ENCODE measurements at regions not wholly inside any gene's neighbourhood (a gene's known extent, or its start where the extent isn't known, plus 50 kb on each side); places are given as distances from the start of the nearest gene placed in this dataset.
A peak's percentile ranks its signal among the peaks of the same experiment; 100 is the strongest.

DNA sequence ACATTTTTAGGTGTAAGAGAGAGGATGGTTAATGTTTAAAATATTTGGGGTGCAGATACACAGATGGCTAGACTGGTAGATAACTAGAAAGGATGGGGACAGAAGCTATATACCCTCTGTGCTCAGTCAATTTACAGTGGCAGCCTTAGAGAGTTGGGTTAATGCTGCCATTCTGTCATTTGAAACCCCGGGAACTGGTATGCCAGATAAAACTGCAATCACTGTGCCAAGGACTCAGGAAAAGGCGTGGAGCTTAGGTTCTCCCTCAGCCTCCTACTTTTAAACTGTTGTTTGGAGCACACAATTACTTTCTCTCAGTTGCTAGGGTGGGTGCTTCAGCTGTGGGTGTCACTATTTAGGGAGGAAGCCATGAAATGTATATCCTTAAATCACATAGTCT lies 90.0 kb upstream of the HNRNPU start:
- no peak for ATAC-seq
- Histone ChIP-seq H3K4me1 (ENCODE audit: control insufficient read depth in 2 of 2, insufficient read depth in 2 of 2, low read length in 2 of 2) (no peaks in the 10 kb centered on the region), H3K27me3 (ENCODE audit: control insufficient read depth in 2 of 2, insufficient read depth in 2 of 2, low read length in 2 of 2) (no peaks in the 10 kb centered on the region), H3K9me3 (ENCODE audit: control insufficient read depth in 2 of 3, low read length in 3 of 3) (no peaks in the 10 kb centered on the region), H3K4me3 (ENCODE audit: low read length) (no peak overlapping the region), H3K27ac (ENCODE audit: low read depth, low read length) (no peak overlapping the region), H3K36me3 (ENCODE audit: control insufficient read depth in 2 of 3, insufficient read depth in 3 of 3, low read length in 3 of 3) (no peaks in the 10 kb centered on the region)
- ChIA-PET CTCF (no interaction called here), POLR2A (no interaction called here)
- H3K4me3 Mint-ChIP-seq: no peak overlapping the region
- peaks cover 0 to 11% (median 0%) of the 10 kb centered on the region in 5 donors for H3K27me3 Mint-ChIP-seq
- intact Hi-C loops (cut with micrococcal nuclease): no loop called here
- H3K27ac Mint-ChIP-seq: no peak overlapping the region
- H3K36me3 Mint-ChIP-seq: no peaks in the 10 kb centered on the region
- peaks cover 0 to 4% (median 0%) of the 10 kb centered on the region in 7 donors for H3K4me1 Mint-ChIP-seq
- no peaks in the 10 kb centered on the region for H3K9me3 Mint-ChIP-seq
- DNase-seq: no peak

DNA sequence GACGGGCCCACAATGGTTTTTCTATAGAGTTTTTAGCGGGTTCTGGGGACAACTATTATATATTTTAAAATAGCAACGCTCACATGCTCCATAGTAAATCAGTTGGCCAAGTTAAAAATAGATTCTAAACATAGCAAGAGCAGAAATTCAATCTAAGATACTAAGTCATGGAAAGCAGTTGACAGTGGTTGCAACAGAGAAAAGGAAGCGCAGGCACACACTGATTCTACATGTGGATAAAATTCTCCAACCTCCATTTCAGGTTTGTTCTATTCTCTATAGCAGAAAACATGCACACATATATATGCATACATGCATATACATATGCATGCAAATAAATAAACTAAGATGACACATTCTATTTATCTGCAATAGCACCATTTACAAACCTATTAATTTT lies 89.6 kb upstream of the HNRNPU start:
- no peaks in the 10 kb centered on the region for H3K4me1 ChIP-seq (ENCODE audit: control insufficient read depth in 2 of 2, insufficient read depth in 2 of 2, low read length in 2 of 2)
- Mint-ChIP-seq H3K4me3 (no peak overlapping the region), H3K36me3 (no peaks in the 10 kb centered on the region), H3K27ac (no peak overlapping the region), H3K9me3 (no peaks in the 10 kb centered on the region), H3K4me1 (peaks cover 0 to 4% (median 0%) of the 10 kb centered on the region in 7 donors), H3K27me3 (peaks cover 0 to 11% (median 0%) of the 10 kb centered on the region in 5 donors)
- H3K27me3 ChIP-seq (ENCODE audit: control insufficient read depth in 2 of 2, insufficient read depth in 2 of 2, low read length in 2 of 2): no peaks in the 10 kb centered on the region
- ChIA-PET POLR2A (no interaction called here), CTCF (no interaction called here)
- intact Hi-C loops (cut with micrococcal nuclease): no loop called here
- no peak overlapping the region for H3K4me3 ChIP-seq (ENCODE audit: low read length)
- no peak overlapping the region for H3K27ac ChIP-seq (ENCODE audit: low read depth, low read length)
- DNase-seq (no peak), ATAC-seq (no peak)
- H3K9me3 ChIP-seq (ENCODE audit: control insufficient read depth in 2 of 3, low read length in 3 of 3): no peaks in the 10 kb centered on the region
- H3K36me3 ChIP-seq (ENCODE audit: control insufficient read depth in 2 of 3, insufficient read depth in 3 of 3, low read length in 3 of 3): no peaks in the 10 kb centered on the region

- intact Hi-C loops (cut with micrococcal nuclease): no loop called here
- no peak overlapping the region for H3K27ac Mint-ChIP-seq
- POLR2A ChIA-PET: no interaction called here
- H3K4me1 Mint-ChIP-seq: peaks cover 0 to 4% (median 0%) of the 10 kb centered on the region in 7 donors
- peaks cover 0 to 16% (median 0%) of the 10 kb centered on the region in 5 donors for H3K27me3 Mint-ChIP-seq
- Histone ChIP-seq H3K36me3 (ENCODE audit: control insufficient read depth in 2 of 3, insufficient read depth in 3 of 3, low read length in 3 of 3) (no peaks in the 10 kb centered on the region), H3K27ac (ENCODE audit: low read depth, low read length) (no peak overlapping the region), H3K27me3 (ENCODE audit: control insufficient read depth in 2 of 2, insufficient read depth in 2 of 2, low read length in 2 of 2) (no peaks in the 10 kb centered on the region), H3K4me1 (ENCODE audit: control insufficient read depth in 2 of 2, insufficient read depth in 2 of 2, low read length in 2 of 2) (no peaks in the 10 kb centered on the region), H3K9me3 (ENCODE audit: control insufficient read depth in 2 of 3, low read length in 3 of 3) (no peaks in the 10 kb centered on the region), H3K4me3 (ENCODE audit: low read length) (no peak overlapping the region)
- H3K36me3 Mint-ChIP-seq: no peaks in the 10 kb centered on the region
- H3K9me3 Mint-ChIP-seq: no peaks in the 10 kb centered on the region
- DNase-seq (no peak), ATAC-seq (no peak)
- CTCF ChIA-PET: no interaction called here
- H3K4me3 Mint-ChIP-seq: no peak overlapping the region
Observed at GRCh38 chr1:244952940-244953339, 88.6 kb upstream of the HNRNPU start.

DNA sequence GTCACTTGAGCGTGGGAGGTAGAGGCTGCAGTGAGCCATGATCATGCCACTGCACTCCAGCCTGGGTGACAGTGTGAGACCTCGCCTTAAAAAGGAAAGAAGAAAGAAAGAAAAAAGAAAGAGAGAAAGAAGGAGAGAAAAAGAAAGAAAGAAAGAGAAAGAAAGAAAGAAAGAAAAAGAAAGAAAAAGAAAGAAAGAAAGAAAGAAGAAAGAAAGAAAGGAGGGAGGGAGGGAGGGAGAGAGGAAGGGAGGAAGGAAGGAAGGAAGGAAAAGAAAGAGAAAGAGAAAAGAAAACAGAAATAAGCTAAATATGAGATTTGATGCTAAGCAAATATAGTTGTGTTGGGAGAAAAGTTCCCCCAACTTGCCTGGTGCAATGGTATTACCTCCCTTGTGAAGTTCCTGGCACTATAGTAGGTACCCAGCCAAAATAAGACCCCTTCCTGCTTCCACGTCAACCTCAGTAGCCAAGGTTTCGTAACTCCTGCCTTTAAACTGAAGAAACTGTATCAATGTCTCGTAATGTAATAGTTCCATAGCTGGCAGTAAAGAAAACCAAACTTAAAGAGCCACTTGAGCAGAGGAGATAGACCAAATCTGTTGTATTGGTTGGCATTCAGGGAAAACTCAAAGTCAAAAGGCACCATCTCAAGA lies 88.1 kb upstream of the HNRNPU start:
- Histone ChIP-seq H3K4me1 (ENCODE audit: control insufficient read depth in 2 of 2, insufficient read depth in 2 of 2, low read length in 2 of 2) (no peaks in the 10 kb centered on the region), H3K27ac (ENCODE audit: low read depth, low read length) (no peak overlapping the region), H3K4me3 (ENCODE audit: low read length) (no peak overlapping the region), H3K9me3 (ENCODE audit: control insufficient read depth in 2 of 3, low read length in 3 of 3) (no peaks in the 10 kb centered on the region), H3K36me3 (ENCODE audit: control insufficient read depth in 2 of 3, insufficient read depth in 3 of 3, low read length in 3 of 3) (no peaks in the 10 kb centered on the region), H3K27me3 (ENCODE audit: control insufficient read depth in 2 of 2, insufficient read depth in 2 of 2, low read length in 2 of 2) (no peaks in the 10 kb centered on the region)
- H3K27ac Mint-ChIP-seq: no peak overlapping the region
- no peaks in the 10 kb centered on the region for H3K36me3 Mint-ChIP-seq
- peaks cover 0 to 3% (median 0%) of the 10 kb centered on the region in 11 donors for H3K9me3 Mint-ChIP-seq
- ChIA-PET POLR2A (interaction anchor here (1.0 kb wide), 1 partner anchor 80 kb away, joined by 3 read pairs; no protein-coding TSS in a partner anchor), CTCF (no interaction called here)
- intact Hi-C loops (cut with micrococcal nuclease): no loop called here
- peaks cover 0 to 2% (median 0%) of the 10 kb centered on the region in 7 donors for H3K4me1 Mint-ChIP-seq
- H3K27me3 Mint-ChIP-seq: peaks cover 0 to 20% (median 0%) of the 10 kb centered on the region in 5 donors
- no peak for ATAC-seq
- DNase-seq: no peak
- no peak overlapping the region for H3K4me3 Mint-ChIP-seq

DNA sequence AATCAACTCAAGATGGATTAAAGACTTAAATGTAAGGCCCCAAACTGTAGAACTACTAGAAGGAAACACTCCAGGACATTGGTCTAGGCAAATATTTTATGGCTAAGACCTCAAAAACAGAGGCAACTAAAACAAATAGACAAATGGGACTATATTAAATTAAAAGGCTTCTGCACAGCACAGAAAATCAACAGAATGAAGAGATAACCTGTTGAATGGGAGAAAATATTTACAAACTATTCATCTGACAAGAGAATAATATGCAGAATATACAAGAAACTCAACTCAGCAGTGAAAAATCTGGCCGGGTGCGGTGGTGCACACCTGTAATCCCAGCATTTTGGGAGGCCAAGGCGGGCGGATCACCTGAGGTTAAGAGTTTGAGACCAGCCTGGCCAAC lies 84.1 kb upstream of the HNRNPU start:
- Histone ChIP-seq H3K4me3 (ENCODE audit: low read length) (no peak overlapping the region), H3K4me1 (ENCODE audit: control insufficient read depth in 2 of 2, insufficient read depth in 2 of 2, low read length in 2 of 2) (no peaks in the 10 kb centered on the region), H3K27ac (ENCODE audit: low read depth, low read length) (no peak overlapping the region), H3K9me3 (ENCODE audit: control insufficient read depth in 2 of 3, low read length in 3 of 3) (no peaks in the 10 kb centered on the region), H3K27me3 (ENCODE audit: control insufficient read depth in 2 of 2, insufficient read depth in 2 of 2, low read length in 2 of 2) (no peaks in the 10 kb centered on the region), H3K36me3 (ENCODE audit: control insufficient read depth in 2 of 3, insufficient read depth in 3 of 3, low read length in 3 of 3) (no peaks in the 10 kb centered on the region)
- intact Hi-C loops (cut with micrococcal nuclease): no loop called here
- Mint-ChIP-seq H3K4me1 (peaks cover 0 to 2% (median 0%) of the 10 kb centered on the region in 7 donors), H3K9me3 (peaks cover 0 to 3% (median 0%) of the 10 kb centered on the region in 11 donors), H3K36me3 (no peaks in the 10 kb centered on the region), H3K4me3 (no peak overlapping the region), H3K27ac (no peak overlapping the region), H3K27me3 (peaks cover 0 to 14% (median 0%) of the 10 kb centered on the region in 5 donors)
- DNase-seq (no peak), ATAC-seq (no peak)
- ChIA-PET POLR2A (no interaction called here), CTCF (no interaction called here)

- Mint-ChIP-seq H3K27ac (peak overlapping the region in 1 of 9 donors; percentile 10), H3K4me3 (no peak overlapping the region), H3K9me3 (peaks cover 0 to 3% (median 0%) of the 10 kb centered on the region in 11 donors), H3K27me3 (peaks cover 0 to 12% (median 0%) of the 10 kb centered on the region in 5 donors), H3K4me1 (no peaks in the 10 kb centered on the region), H3K36me3 (no peaks in the 10 kb centered on the region)
- ChIA-PET POLR2A (no interaction called here), CTCF (interaction anchor here (1.7 kb wide), 1 partner anchor 98 kb away, joined by 4 read pairs; no protein-coding TSS in a partner anchor)
- no peaks in the 10 kb centered on the region for H3K9me3 ChIP-seq (ENCODE audit: control insufficient read depth in 2 of 3, low read length in 3 of 3)
- no peak for DNase-seq
- ATAC-seq: no peak
- H3K27ac ChIP-seq (ENCODE audit: low read depth, low read length): no peak overlapping the region
- no peaks in the 10 kb centered on the region for H3K36me3 ChIP-seq (ENCODE audit: control insufficient read depth in 2 of 3, insufficient read depth in 3 of 3, low read length in 3 of 3)
- intact Hi-C loops (cut with micrococcal nuclease): no loop called here
- no peak overlapping the region for H3K4me3 ChIP-seq (ENCODE audit: low read length)
- no peaks in the 10 kb centered on the region for H3K27me3 ChIP-seq (ENCODE audit: control insufficient read depth in 2 of 2, insufficient read depth in 2 of 2, low read length in 2 of 2)
- H3K4me1 ChIP-seq (ENCODE audit: control insufficient read depth in 2 of 2, insufficient read depth in 2 of 2, low read length in 2 of 2): no peaks in the 10 kb centered on the region
Observed at GRCh38 chr1:244945109-244945671, 80.8 kb upstream of the HNRNPU start.

- H3K4me1 ChIP-seq (ENCODE audit: control insufficient read depth in 2 of 2, insufficient read depth in 2 of 2, low read length in 2 of 2): no peaks in the 10 kb centered on the region
- ChIA-PET CTCF (no interaction called here), POLR2A (no interaction called here)
- Mint-ChIP-seq H3K27ac (no peak overlapping the region), H3K9me3 (peaks cover 0 to 3% (median 0%) of the 10 kb centered on the region in 11 donors), H3K36me3 (no peaks in the 10 kb centered on the region), H3K4me3 (no peak overlapping the region), H3K27me3 (no peaks in the 10 kb centered on the region), H3K4me1 (no peaks in the 10 kb centered on the region)
- no peaks in the 10 kb centered on the region for H3K9me3 ChIP-seq (ENCODE audit: control insufficient read depth in 2 of 3, low read length in 3 of 3)
- no peaks in the 10 kb centered on the region for H3K36me3 ChIP-seq (ENCODE audit: control insufficient read depth in 2 of 3, insufficient read depth in 3 of 3, low read length in 3 of 3)
- intact Hi-C loops (cut with micrococcal nuclease): no loop called here
- no peaks in the 10 kb centered on the region for H3K27me3 ChIP-seq (ENCODE audit: control insufficient read depth in 2 of 2, insufficient read depth in 2 of 2, low read length in 2 of 2)
- ATAC-seq: no peak
- no peak overlapping the region for H3K27ac ChIP-seq (ENCODE audit: low read depth, low read length)
- H3K4me3 ChIP-seq (ENCODE audit: low read length): no peak overlapping the region
- no peak for DNase-seq
Observed at GRCh38 chr1:244941121-244941520, 76.8 kb upstream of the HNRNPU start.

All from naive thymus-derived CD4-positive, alpha-beta T cell (primary cell).